Astrocyte (in vitro differentiated cells and primary cell): ENCODE measurements at regions not wholly inside any gene's neighbourhood (a gene's known extent, or its start where the extent isn't known, plus 50 kb on each side); places are given as distances from the start of the nearest gene placed in this dataset.

Experiments used
- CTCF ChIP-seq: IDR thresholded peaks from 2 replicates; pipeline ENCODE4 v1.5.1; 2011; ENCODE audit warnings: low read depth, mild to moderate bottlenecking, inconsistent platforms, low read length, moderate library complexity; ENCODE audit not compliant: insufficient read depth
- EZH2 ChIP-seq: IDR thresholded peaks from 2 replicates; pipeline ENCODE4 v1.6.1; 2012; ENCODE audit warnings: mild to moderate bottlenecking, low read length, inconsistent platforms; ENCODE audit not compliant: insufficient read depth

GRCh38 chr20:48171071-48171470 lies 385.8 kb upstream of the SULF2 start:
- no peak for TF ChIP-seq CTCF
- TF ChIP-seq EZH2 = no peak
